NCI-H187 treated with DMSO at 0.1 percent for 48 hours (cell line): ENCODE measurements at regions not wholly inside any gene's neighbourhood (a gene's known extent, or its start where the extent isn't known, plus 50 kb on each side); places are given as distances from the start of the nearest gene placed in this dataset.

ENCODE experiments used
- DNase-seq: peaks from one replicate; lab custom pipeline; 2025; lab: John Stamatoyannopoulos, UW

DNA sequence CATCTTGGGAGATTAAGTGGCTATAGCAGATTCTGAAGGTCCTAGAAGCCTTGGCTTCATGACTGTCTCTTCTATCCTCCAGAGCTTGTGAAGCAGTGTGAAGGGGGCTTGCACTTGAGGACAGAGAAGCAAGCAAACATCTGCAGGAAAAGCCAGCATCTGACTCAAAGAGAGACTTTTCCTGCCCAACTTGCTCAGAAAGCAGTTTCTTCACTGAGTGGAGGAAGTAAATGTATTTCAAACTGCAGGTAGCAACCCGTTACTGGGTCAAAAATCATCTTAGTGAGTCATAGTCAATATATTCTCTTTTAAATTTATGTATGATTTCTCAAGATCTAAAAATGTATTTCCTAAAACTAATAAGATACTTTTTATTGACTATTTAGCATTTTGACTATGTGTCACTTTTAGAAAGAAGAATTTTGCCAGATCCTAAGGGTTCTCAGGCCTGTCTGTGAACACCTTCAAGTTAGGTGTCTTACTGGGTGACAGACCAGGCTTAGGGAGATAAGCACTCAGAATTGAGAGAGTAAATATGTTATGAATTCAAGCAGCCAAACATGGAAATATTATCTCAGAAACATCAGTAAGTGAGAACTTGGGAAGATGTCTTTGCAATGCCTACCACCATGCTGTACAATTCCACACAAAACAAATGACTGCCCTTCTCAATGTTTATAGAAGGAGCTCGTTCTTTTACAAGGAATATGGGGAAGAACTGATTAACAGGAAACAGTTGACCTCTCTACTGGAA is 72.6 kb upstream of the DMAC1 start:
- DNase-seq = no peak

DNA sequence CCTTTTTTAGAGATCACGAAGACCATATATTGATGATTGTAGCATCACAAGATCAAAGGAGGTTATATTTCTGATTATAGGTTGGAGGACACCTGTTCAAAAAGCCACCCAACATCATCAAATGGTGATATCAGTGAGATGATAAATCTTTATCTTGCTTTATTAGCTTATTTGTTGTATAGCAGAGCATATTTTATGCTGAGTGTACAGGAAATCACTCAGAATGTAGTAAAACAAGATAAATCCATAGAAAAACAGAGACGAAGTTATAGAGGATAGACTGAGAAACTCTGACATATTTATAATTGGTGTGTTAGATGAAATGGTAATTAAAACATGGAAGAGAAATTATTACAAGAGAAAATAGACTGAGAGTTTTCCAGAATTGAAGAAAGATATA is 69.8 kb upstream of the DMAC1 start:
- DNase-seq = no peak

DNA sequence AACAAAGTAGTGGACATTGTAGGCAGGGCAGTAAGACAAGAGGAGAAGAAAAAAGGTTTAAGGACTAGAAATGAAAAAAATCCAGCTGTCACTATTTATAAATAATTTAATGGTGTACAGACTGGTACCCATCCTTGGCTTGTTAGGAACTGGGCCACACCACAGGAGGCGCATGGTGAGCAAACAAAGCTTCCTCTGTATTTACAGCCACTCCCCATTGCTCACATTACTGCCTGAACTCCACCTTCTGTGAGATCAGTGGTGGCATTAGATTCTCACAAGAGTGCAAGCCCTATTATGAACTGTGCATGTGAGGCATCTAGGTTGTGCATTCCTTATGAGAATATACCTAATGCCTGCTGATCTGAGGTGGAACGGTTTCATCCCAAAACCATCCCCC is 62.6 kb upstream of the DMAC1 start:
- DNase-seq = no peak

DNA sequence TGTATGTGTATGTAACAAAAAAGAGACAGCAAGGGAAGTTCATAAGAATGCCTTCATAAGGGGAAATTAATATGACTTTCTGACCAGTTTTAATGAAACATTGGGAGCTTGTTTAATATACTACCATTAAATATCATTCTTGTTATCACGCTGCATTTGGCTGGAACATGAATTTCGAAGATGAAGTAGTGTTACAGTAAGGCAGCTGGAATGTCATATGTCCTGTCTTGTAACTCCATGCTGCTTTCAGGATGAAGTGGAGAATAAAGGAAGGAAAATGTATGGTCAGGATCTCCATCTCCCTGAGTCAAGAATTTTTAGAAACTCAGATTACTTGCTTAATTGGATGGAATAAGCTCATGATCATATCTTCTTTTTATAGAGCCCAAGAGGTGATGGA is 61.5 kb upstream of the DMAC1 start:
- DNase-seq = no peak

DNA sequence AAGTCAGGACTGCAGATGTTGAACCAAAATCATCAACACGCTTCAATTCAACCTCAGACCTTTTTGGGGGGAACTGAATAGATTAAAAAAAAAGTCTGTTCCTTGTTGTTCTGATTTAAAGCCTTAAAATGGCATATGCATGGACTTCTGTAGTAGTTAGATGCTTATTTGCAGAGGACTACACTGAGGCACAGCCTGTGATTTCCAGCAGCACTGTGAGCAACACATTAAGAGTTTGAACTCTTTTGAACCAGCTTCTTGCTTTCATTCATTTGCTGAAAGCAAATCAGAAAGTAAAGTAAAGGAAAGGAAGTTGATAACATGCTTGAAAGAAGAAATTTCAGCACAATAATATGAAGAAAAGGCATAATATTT is 60.7 kb upstream of the DMAC1 start:
- DNase-seq = no peak

DNA sequence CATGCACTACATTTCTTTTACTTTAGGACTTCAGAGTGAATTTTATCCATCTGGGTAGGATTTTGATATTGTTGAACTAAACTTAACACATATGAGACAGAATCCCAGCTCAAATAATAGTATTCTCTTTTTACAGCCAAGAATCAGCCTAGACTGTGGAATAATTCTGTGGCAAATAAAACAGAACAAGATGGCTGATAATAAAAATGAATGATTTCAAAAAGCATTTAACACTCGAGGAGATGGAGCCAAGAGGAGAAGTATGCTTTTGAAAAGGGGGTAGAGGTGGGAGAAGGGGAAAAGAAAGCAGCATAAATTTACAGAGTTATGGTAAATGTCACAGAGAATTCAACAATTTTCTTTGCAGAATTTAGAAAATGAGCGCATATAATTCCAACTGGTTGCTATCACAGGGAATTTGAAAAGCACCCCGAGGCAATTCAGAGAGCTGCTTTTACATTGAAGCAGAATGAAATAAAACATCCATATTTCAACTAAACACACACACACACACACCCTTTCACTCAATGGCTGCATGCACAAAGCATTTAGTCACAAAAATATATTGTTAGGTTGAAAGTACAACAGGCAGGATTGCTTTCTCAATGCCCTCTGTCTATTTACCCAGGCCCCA is 60.2 kb upstream of the DMAC1 start:
- DNase-seq = no peak

DNA sequence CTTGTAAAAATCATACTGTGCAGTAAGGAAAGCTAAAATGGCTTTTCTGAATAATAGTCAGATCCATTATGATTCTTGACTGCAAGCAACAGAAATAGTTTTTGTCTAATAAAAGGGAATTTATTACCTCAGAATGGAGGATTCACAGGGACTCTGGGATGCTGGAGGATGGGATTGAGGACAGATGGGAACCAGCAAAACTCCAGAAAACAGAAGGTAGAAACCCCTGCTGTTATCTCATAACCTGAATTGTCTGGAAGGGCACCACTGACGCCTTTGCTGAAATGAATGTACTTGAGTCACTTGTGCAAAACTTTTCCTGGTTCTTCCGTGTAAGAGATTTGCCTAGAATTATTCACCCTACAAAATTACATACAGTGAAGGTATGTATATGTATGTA is 58.6 kb upstream of the DMAC1 start:
- no peak for DNase-seq

DNA sequence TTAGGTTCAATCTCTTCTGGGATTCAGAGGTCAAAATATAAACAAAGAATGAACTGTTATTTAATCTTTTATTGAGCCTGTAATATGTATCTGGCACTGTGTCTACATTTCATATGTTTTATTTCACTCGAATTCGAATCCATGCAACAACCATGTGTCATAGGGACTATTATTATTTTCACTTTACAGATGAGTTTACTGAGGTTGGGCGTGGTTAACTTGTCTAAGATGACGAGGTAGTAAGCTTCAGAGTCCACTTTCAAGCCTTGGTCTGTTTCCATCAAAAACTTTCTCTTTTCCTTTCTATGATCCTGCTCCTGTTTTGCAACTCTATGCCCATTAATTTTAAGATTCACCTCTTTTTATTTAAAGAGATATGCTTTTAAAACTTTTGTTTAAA is 55.2 kb upstream of the DMAC1 start:
- DNase-seq = no peak
